Heart left ventricle (tissue), 16 donors: ENCODE measurements at regions not wholly inside any gene's neighbourhood (a gene's known extent, or its start where the extent isn't known, plus 50 kb on each side); places are given as distances from the start of the nearest gene placed in this dataset.

ENCODE experiments used
- ATAC-seq, 4 donors: fragments of 200-7000 bp; cut with Tn5 transposase; one replicate each; pipeline ENCODE4 v1.9.1; 2020 to 2022; ENCODE audit warnings: moderate library complexity in 4 of 4, mild to moderate bottlenecking in 3 of 4, moderate number of reproducible peaks in 1 of 4
- DNase-seq, 5 donors: peaks; one replicate each; pipeline ENCODE4 v3.0.0-alpha.2; 2020
- H3K27ac ChIP-seq, 12 donors: fragments of 200-600 bp; sonication (generic) in 4 of 12; one replicate each; pipeline versions ENCODE4 v1.5.0 to v1.8.0; 2016 to 2022; ENCODE audit warnings: mild to moderate bottlenecking in 2 of 12
- H3K27me3 ChIP-seq, 9 donors: fragments of 200-600 bp; sonication (generic) in 2 of 9; one replicate each; pipeline versions ENCODE4 v1.5.1 to v1.8.0; 2016 to 2022; ENCODE audit warnings: mild to moderate bottlenecking in 3 of 9
- H3K36me3 ChIP-seq, 9 donors: fragments of 200-600 bp; sonication (generic) in 2 of 9; one replicate each; pipeline versions ENCODE4 v1.5.0 to v1.8.0; 2018 to 2022; ENCODE audit warnings: mild to moderate bottlenecking in 2 of 9
- H3K4me1 ChIP-seq, 12 donors: fragments of 200-600 bp; sonication (generic) in 4 of 12; one replicate each; pipeline versions ENCODE4 v1.5.0 to v1.8.0; 2016 to 2022; ENCODE audit warnings: mild to moderate bottlenecking in 3 of 12
- H3K4me3 ChIP-seq, 12 donors: fragments of 200-600 bp; sonication (generic) in 4 of 12; one replicate each; pipeline versions ENCODE4 v1.5.0 to v1.8.0; 2017 to 2022; ENCODE audit warnings: mild to moderate bottlenecking in 9 of 12, moderate library complexity in 4 of 12
- H3K9me3 ChIP-seq, 12 donors: fragments of 200-600 bp; sonication (generic) in 4 of 12; one replicate each; pipeline versions ENCODE4 v1.5.0 to v1.8.0; 2016 to 2022; ENCODE audit warnings: mild to moderate bottlenecking in 1 of 12
- POLR2A ChIP-seq, 2 donors: fragments of 450-650 bp; IDR thresholded peaks; one replicate each; pipeline ENCODE4 v1.6.1; 2017; ENCODE audit warnings: antibody characterized with exemption in 2 of 2, mild to moderate bottlenecking in 2 of 2, moderate library complexity in 2 of 2
- WGBS, 4 donors: extraction: QIAGEN DNeasy Blood & Tissue Kit in 2 of 4; methylation state at CpG; one replicate each; pipeline versions ENCODE4 v1.1.5 to v1.1.7; 2013 to 2018; 5-methylcytosine and 5-hydroxymethylcytosine counted together
- intact Hi-C, 10 donors: fragments of 100-400 bp; cut with DNase I; formaldehyde crosslinking; loops; one replicate each; pipeline versions ENCODE4 v1.11.1 to v1.14.2; 2022
- microRNA-seq, 4 donors: library from miRNA; unstranded; fragments of <30 nt; microRNA quantifications; one replicate each; pipeline versions ENCODE4 to v1.2.0, GENCODE V29; 2017 to 2020
- TF ChIP-seq, protein P1 (sequence below), 12 donors: fragments of 200-600 bp; sonication (generic) in 4 of 12; IDR thresholded peaks; one replicate each; pipeline versions ENCODE4 v1.5.0 to v1.8.0; 2018 to 2022; ENCODE audit warnings: antibody characterized with exemption in 12 of 12, mild to moderate bottlenecking in 5 of 12
- donor health status: ischemic (EF 13 %, LVEDD 7.1; RV severe dilation, severe dysfunction).
- donor health status: healthy with polysubstance abuse.
- donor health status: DM: no; HTN: yes; CAD: no.
- donor health status: DM: no; HTN: no; CAD: no.
- donor health status: ischemic (EF 25% LVEDD 6.9; RV normal size, moderate dysfunction).
- donor health status: ischemic (EF 25% LVEDD 5.7; RV mildly dilated, moderate dysfunction).
- donor health status: healthy.
- donor health status: DM: yes; HTN: yes; CAD: no.
- donor health status: ischemic (EF 35%, LVEDD 5.7; RV mildly dilated, moderate dysfunction).
- donor health status: nonischemic (EF 11% LVEDD 7.7; RV severe dilation, severe dysfunction).
- donor health status: DM: yes; HTN: yes; CAD: no.
- donor health status: PGD.
- donor health status: ischemic (EF 29% LVEDD 5.4; RV normal size, mild dysfunction).
- donor health status: nonischemic (EF 23%, LVEDD 6.1; RV moderate dilation, normal function).

DNA sequence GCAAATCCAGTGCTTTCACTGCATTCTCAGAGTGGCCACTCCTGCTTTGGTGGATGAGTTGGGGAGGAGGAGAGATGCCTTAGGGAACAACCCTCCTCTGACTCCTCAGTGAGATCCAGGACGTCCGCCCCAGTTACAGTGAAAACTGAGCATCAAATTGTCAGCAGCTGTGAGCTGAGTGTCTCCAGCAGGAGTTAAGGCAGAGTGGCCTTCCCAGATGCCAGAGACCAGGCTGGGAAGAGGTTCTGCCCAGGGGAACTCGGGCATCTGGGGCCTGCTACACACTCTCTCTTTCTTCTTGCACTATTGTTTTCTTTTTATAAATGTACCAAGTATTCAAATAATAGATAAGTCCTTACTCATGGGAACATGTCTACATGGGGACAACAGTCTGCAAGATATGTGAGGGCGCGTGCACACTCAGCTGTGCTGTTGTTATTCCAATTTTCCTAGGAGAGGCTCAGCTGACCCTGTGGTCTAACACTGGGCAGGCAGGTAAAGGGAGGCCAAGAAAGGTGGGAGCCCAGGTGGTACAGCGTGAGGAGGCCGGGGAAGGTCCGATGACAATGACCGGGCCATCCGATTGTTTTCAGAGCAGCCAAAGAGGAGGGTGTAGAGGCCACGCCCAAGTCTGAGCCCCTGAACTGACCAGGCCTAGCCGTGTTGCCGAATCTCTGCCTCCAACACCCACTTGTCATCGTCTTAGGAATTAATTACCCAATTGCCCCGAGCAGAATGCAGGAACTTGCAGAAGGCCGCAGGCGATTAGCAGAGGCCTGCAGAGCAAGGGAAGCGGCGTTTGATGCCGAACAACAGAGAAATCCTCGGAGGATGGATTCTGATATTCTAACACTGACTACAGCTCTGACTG lies 166.9 kb downstream of the ANAPC1 start:
- WGBS, 4 donors: 86 to 90% (median 89%) methylated on average over 18 to 21 of the region's 21 CpGs
- intact Hi-C loops: no loop called here
- no peak overlapping the region for H3K4me3 ChIP-seq
- no peaks in the 10 kb centered on the region for H3K36me3 ChIP-seq
- peak in 1 of 4 donors; percentile 19 for ATAC-seq
- no peaks in the 10 kb centered on the region for H3K27me3 ChIP-seq
- no peaks in the 10 kb centered on the region for H3K9me3 ChIP-seq
- H3K4me1 ChIP-seq: peaks cover 0 to 12% (median 0%) of the 10 kb centered on the region in 12 donors
- no peak for TF ChIP-seq POLR2A (IDR thresholded peaks at IDR 0.05)
- TF ChIP-seq, protein P1, sequence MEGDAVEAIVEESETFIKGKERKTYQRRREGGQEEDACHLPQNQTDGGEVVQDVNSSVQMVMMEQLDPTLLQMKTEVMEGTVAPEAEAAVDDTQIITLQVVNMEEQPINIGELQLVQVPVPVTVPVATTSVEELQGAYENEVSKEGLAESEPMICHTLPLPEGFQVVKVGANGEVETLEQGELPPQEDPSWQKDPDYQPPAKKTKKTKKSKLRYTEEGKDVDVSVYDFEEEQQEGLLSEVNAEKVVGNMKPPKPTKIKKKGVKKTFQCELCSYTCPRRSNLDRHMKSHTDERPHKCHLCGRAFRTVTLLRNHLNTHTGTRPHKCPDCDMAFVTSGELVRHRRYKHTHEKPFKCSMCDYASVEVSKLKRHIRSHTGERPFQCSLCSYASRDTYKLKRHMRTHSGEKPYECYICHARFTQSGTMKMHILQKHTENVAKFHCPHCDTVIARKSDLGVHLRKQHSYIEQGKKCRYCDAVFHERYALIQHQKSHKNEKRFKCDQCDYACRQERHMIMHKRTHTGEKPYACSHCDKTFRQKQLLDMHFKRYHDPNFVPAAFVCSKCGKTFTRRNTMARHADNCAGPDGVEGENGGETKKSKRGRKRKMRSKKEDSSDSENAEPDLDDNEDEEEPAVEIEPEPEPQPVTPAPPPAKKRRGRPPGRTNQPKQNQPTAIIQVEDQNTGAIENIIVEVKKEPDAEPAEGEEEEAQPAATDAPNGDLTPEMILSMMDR (IDR thresholded peaks at IDR 0.05): no peak
- no peak for DNase-seq
- H3K27ac ChIP-seq: no peak overlapping the region

Small RNAs in the stretch of these regions (microRNA-seq; reads per million reads assigned to microRNA genes)
- 0 reads per million in 4 donors for gene MIR4435-2
